ENCODE measurements at regions not wholly inside any gene's neighbourhood (a gene's known extent, or its start where the extent isn't known, plus 50 kb on each side); places are given as distances from the start of the nearest gene placed in this dataset.
"Not testable (repeated sequence)": the region's sequence is repeated elsewhere in the genome, so short reads cannot be mapped to it uniquely, and the experiment has no call there.

- H3K9ac ChIP-seq (ENCODE audit: low read depth in 2 of 2, low read length in 2 of 2), result no peak overlapping the region
- no peak for TF ChIP-seq CTCF (IDR thresholded peaks at IDR 0.05)
- no peaks in the 10 kb centered on the region for H3K27me3 ChIP-seq
Observed at GRCh38 chr3:8324747-8325146, 176.9 kb upstream of the LMCD1 start.

GRCh38 chr3:8325306-8325705 is 176.3 kb upstream of the LMCD1 start:
- H3K4me1 ChIP-seq, result no peaks in the 10 kb centered on the region
- H3K27me3 ChIP-seq, result no peaks in the 10 kb centered on the region
- H3K9me3 ChIP-seq, result no peaks in the 10 kb centered on the region
- intact Hi-C loops (cut with DNase I), result no loop called here
- no peak overlapping the region for H3K9ac ChIP-seq (ENCODE audit: low read depth in 2 of 2, low read length in 2 of 2)
- no peak overlapping the region for H3K4me3 ChIP-seq
- H3K27ac ChIP-seq, result no peak overlapping the region
- DNase-seq, result no peak
- no peaks in the 10 kb centered on the region for H3K36me3 ChIP-seq
- TF ChIP-seq CTCF (IDR thresholded peaks at IDR 0.05), result no peak

More at GRCh38 chr3:8324747-8325146, 176.9 kb upstream of the LMCD1 start:
- no peak for DNase-seq
- H3K4me3 ChIP-seq, result no peak overlapping the region
- H3K9me3 ChIP-seq, result no peaks in the 10 kb centered on the region
- H3K36me3 ChIP-seq, result no peaks in the 10 kb centered on the region
- no peak overlapping the region for H3K27ac ChIP-seq
- no peaks in the 10 kb centered on the region for H3K4me1 ChIP-seq
- intact Hi-C loops (cut with DNase I), result no loop called here

- H3K27me3 ChIP-seq; H3K27ac ChIP-seq; H3K36me3 ChIP-seq; H3K9ac ChIP-seq (ENCODE audit: low read depth in 2 of 2, low read length in 2 of 2); H3K4me3 ChIP-seq; intact Hi-C loops (cut with DNase I); DNase-seq; H3K4me1 ChIP-seq; H3K9me3 ChIP-seq: not testable (repeated sequence)
Observed at GRCh38 chr3:8325833-8326232, 175.8 kb upstream of the LMCD1 start.

GRCh38 chr3:8327739-8328138 is 173.9 kb upstream of the LMCD1 start:
- no peak for TF ChIP-seq CTCF (IDR thresholded peaks at IDR 0.05)
- intact Hi-C loops (cut with DNase I), result no loop called here
- no peaks in the 10 kb centered on the region for H3K9me3 ChIP-seq
- DNase-seq, result no peak
- no peaks in the 10 kb centered on the region for H3K27me3 ChIP-seq
- no peaks in the 10 kb centered on the region for H3K36me3 ChIP-seq
- no peak overlapping the region for H3K4me3 ChIP-seq
- H3K27ac ChIP-seq, result no peak overlapping the region
- H3K9ac ChIP-seq (ENCODE audit: low read depth in 2 of 2, low read length in 2 of 2), result no peak overlapping the region
- H3K4me1 ChIP-seq, result no peaks in the 10 kb centered on the region

- no peak overlapping the region for H3K27ac ChIP-seq
- no peaks in the 10 kb centered on the region for H3K27me3 ChIP-seq
- no peak overlapping the region for H3K4me3 ChIP-seq
- TF ChIP-seq CTCF (IDR thresholded peaks at IDR 0.05), result no peak
- no peak for DNase-seq
- no peaks in the 10 kb centered on the region for H3K4me1 ChIP-seq
- no peaks in the 10 kb centered on the region for H3K36me3 ChIP-seq
- no peaks in the 10 kb centered on the region for H3K9me3 ChIP-seq
- intact Hi-C loops (cut with DNase I), result no loop called here
- H3K9ac ChIP-seq (ENCODE audit: low read depth in 2 of 2, low read length in 2 of 2), result no peak overlapping the region
Observed at GRCh38 chr3:8328967-8329366, 172.7 kb upstream of the LMCD1 start.

- Histone ChIP-seq H3K27me3 (no peaks in the 10 kb centered on the region), H3K9ac (ENCODE audit: low read depth in 2 of 2, low read length in 2 of 2) (no peak overlapping the region), H3K4me3 (no peak overlapping the region), H3K9me3 (no peaks in the 10 kb centered on the region), H3K27ac (no peak overlapping the region), H3K36me3 (no peaks in the 10 kb centered on the region), H3K4me1 (no peaks in the 10 kb centered on the region)
- no peak for TF ChIP-seq CTCF (IDR thresholded peaks at IDR 0.05)
- intact Hi-C loops (cut with DNase I), result no loop called here
- no peak for DNase-seq
Observed at GRCh38 chr3:8329598-8329997, 172.0 kb upstream of the LMCD1 start.
